ENCODE measurements at regions not wholly inside any gene's neighbourhood (a gene's known extent, or its start where the extent isn't known, plus 50 kb on each side); places are given as distances from the start of the nearest gene placed in this dataset.
"Not testable (repeated sequence)": the region's sequence is repeated elsewhere in the genome, so short reads cannot be mapped to it uniquely, and the experiment has no call there.

DNA sequence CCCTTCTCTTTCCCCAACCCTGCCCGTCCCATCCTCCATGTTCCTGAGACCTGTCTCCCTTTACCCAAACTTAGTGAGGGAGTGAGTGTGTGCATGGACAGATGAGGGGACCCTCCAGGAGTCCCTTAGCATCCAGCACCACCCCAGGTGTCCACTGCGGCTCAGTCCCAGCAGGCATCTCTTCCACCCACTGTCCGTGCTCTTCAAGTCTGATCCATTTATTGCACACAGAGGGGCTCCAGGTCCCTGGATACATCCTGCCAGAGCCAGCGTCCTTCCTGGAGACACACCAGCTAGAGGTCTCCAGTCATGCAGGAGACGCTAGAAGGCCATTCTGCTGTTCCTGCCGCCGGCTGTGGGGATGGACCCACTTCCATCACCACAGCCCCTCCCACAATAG lies 239.2 kb downstream of the ADGRD1 start:
- TF ChIP-seq POLR2A (IDR thresholded peaks at IDR 0.05; ENCODE audit: low read length) (no peak), GATA1 (IDR thresholded peaks at IDR 0.05; ENCODE audit: low read depth, low read length) (no peak)

DNA sequence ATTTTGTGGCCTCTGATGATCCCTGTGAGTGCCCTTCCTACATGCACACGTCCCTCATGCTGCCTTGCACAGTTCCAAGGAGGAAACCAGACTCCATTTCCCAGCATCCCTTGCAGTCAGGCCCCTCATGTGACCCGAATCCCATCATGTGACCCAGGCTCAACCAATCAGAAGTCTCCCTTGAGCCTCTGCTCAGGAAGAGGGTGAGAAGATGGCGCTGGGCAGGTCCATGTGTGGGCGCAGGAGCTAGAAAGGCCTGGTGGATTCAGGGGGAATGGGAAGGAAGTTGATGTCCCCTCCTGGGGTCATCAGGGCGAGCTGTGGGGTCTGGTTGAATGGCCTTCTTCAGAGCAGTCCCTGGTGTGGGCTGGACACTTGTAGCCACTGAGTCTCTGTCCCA lies 240.5 kb downstream of the ADGRD1 start:
- no peak for TF ChIP-seq GATA1 (IDR thresholded peaks at IDR 0.05; ENCODE audit: low read depth, low read length)
- peak; percentile 17 to 32 for DNase-seq

More for the DNA sequence above, 239.2 kb downstream of the ADGRD1 start:
- no peak for DNase-seq

DNA sequence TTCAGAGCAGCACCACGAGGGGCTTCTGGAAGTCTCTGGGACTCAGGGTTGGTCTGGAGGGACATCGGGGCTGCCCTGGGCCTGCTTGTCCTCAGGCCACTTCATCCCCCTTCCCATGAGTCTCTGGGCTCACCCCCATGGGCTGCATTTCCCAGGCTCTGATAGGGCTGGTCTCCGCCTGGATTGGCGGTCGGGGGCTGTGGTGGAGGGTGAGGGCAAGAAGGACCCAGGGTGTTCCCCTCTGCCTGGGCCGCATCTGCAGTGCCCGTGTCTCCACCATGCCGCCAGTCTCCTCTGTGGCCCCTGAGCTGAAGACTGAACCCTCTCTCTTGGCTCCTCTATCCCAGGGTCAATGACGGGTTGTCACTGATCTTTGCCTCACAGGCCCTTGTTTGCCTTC lies 242.1 kb downstream of the ADGRD1 start:
- TF ChIP-seq POLR2A (IDR thresholded peaks at IDR 0.05; ENCODE audit: low read length) (no peak), GATA1 (IDR thresholded peaks at IDR 0.05; ENCODE audit: low read depth, low read length) (no peak)
- DNase-seq, result no peak

DNA sequence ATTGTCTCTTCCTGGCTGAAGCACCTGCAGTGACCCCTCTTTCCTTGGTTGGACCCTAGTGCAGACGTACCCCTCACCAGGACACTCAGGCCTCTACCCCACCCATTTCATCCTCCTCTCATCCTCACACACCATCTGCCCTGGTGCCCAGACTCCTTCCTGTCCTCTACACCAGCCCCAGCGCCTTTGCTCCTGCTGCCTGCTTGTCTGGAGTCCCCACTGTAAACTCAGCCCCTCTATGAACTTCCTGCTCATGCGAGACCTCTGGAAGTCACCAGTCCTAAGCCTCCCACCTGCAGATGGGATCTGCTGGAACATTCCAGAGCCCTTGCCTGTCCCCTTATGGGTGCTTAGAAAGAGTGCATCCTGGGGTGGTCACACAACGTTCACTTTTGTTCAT lies 242.5 kb downstream of the ADGRD1 start:
- no peak for TF ChIP-seq GATA1 (IDR thresholded peaks at IDR 0.05; ENCODE audit: low read depth, low read length)
- no peak for TF ChIP-seq POLR2A (IDR thresholded peaks at IDR 0.05; ENCODE audit: low read length)
- DNase-seq, result no peak

DNA sequence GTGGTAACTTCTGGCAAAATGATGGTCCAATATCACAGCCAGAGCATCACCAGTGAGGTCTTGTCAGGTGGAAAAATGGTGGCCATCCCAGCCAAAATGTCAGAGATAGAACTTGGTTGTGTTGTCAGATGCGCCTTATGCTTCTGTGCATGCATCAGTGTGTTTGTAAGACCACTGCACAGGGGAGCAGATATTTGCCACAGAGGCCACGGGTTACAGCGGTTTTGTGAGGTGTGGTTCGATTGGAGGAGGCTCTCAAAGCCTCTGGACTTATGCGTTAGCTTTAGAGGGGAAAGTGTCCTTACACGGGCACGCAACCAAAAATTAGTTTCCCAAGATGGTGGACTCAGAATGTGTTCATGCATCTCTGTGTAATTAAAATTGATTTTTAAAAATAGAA lies 243.8 kb downstream of the ADGRD1 start:
- DNase-seq, result no peak
- TF ChIP-seq GATA1 (IDR thresholded peaks at IDR 0.05; ENCODE audit: low read depth, low read length) (no peak), POLR2A (IDR thresholded peaks at IDR 0.05; ENCODE audit: low read length) (no peak)

DNA sequence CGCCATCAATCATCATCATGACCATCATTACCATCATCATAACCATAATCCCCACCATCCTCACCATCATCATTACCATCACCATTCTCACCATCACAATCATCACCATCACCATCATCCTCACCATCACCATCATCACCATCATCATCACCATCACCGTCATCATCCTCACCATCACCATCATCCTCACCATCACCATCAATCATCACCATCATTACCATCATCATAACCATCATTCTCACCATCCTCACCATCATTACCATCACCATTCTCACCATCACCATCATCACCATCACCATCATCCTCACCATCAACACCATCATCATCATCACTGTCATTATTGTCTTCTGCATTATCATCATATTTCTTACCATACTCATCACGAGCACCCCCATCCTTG lies 245.5 kb downstream of the ADGRD1 start:
- TF ChIP-seq GATA1 (IDR thresholded peaks at IDR 0.05; ENCODE audit: low read depth, low read length), result no peak
- DNase-seq, result no peak

DNA sequence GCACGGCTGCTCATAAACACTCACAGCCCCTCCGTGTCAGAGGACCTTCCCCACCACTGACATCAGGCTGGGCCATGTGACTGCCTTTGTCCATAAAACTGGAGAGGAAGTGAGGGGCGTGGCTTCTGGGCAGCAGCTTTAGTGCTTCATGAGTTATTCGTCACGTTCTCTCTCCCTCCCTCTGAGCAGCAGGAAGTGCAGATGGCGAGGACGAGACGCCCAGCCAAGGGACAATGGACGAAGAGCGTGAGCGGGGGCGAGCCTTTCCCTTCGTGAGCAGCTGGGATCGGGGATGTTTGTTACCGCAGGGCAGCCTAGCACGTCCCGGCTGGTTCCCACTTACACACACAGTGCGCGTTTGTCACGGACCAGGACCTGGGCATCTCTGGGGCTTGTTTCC lies 248.2 kb downstream of the ADGRD1 start:
- not testable (repeated sequence) for DNase-seq

DNA sequence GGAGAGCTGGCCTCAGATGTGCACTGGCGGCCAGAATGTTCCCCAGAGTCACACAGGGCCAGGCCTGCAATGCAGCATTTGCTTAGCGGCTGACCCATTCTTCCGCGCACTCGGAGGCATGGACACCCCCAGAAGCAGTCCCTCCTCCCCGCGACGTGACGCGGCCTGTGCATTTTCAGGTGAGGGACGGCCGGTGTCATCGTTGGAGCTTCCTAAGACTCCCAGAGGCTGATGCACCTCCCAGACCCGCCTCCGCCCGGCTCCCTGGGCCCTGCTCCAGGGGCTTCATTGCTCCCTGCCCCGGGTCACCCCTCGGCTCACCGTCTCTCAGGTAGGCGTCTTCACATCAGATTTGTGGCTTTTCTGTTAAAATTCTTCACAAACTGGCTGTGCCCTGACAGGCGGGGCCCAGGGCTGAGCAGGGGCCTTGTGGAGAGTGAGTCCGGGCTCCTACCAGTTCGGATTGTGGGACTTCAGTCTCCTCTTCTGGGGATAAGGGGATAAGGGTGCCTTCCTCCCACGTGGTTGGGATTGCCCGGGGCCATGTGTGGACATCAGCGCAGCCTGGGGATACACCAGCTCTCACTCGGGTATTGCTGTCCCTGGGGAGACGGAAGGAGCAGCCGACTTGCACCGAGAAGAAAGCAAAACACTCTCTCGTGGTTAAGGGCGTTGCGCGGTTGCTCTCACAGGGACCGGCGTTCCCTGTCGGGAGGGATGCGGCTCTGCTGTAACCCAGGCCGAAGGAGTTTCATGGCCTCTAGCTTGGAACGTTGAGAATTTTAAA lies 249.1 kb downstream of the ADGRD1 start:
- DNase-seq, result no peak
- no peak for TF ChIP-seq GATA1 (IDR thresholded peaks at IDR 0.05; ENCODE audit: low read depth, low read length)
- TF ChIP-seq POLR2A (IDR thresholded peaks at IDR 0.05; ENCODE audit: low read length), result no peak

DNA sequence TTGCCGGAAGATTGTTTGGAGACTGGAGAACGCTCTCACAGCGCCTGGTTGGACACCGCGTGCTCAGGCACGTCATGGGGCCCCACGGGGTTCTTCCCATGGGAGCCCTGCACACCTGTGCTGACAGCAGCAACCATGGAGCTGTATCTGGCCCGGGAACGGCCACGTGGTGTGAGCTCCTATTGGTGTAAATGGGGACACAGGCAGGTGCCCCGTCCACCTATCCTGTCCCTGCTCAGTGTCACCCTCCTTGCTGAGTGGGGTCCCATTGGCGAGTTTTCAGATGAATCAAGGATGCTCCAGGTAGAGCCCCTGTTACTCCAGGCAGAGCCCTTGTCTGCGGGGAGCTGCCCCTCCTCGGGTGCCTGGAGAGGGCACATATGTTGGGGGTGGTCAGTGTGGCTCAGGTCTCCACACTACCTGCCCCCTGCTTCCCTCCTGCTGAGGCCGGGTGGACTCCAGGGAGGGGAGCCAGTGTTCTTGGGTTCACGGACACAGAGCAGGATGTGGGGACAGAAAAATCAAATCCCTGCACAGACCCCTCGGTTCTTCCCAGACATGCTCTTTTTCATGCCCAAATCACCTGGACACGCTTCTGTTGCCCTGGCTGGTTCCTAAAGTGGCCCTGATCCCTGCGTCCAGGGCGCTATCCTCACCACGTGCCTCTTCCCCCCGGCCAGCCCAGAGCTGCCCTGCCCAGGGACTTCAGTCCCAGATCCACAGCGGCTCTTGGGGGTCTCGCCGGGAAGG lies 250.1 kb downstream of the ADGRD1 start:
- no peak for DNase-seq
- no peak for TF ChIP-seq POLR2A (IDR thresholded peaks at IDR 0.05; ENCODE audit: low read length)

DNA sequence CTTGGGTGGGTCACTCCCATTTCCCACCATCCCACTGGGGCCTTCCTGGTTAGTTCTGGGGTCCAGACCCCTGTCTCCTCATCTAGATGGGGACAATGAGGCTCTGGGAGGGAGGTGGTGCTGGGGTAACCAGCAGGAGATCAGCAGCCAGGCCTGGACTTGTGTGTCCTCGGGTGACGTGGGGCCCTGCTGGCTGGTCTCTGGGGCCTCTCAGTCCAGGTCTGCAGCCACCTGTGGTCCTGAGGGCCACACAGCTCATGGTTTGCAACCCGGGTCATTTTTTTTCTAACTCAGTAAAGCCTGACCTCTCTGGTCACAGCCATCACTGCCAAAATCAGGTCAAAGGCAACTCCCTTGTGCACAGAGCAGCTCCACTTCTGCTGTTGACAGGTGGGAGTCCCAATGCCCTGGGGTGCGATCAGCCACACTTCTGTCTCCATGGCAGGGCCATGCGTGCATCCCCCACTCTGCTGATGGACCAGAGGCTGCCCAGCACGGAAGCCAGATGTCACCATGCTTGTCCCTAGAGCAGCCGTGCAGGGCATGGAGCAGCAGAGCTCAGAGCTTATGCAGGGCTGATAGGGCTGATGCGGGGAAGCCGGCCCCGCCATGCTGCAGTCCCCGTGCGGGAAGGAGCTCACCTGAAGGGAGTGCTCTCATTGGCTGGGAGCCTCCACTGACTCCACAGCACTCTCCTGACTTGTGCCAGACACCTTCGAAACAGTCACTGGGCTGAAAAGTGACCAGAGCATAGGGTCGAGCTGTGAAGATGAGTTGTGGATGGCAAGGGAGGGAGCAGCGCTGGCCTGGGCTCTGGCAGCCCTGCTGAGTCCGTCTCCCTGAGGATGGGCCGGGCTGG lies 250.9 kb downstream of the ADGRD1 start:
- no peak for DNase-seq
- TF ChIP-seq GATA1 (IDR thresholded peaks at IDR 0.05; ENCODE audit: low read depth, low read length) (no peak), POLR2A (IDR thresholded peaks at IDR 0.05; ENCODE audit: low read length) (no peak)

DNA sequence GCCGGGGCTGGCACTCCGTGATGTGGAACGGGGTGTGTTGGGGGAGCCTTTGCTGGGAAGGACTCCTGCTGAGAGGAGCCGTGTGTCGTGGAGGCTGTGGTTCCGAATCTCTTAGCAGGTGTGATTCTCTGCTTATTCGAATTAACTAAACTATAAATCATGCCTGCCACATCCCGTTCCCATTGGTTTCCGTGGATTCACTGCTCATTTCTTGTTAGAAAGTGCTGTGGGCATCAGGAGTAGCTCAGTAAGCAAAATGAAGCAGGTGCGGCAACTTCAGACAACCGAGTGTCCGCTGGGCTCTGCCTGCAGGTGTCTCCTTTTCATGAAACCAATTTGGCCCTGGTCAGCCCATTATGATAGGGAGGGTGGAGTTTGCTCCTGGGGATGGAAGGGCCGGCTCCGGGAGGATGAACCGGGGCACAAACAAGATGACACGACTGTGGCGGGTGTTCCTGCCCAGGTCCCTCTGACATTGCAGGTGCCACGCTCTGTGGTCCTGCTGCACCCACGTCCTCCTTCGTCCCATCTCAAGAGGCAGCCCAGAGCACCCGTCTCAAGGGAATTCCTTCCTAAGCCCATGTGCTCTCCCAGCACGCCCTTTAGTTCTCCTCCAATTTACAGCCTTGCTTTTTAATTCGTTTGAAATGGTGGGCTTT lies 251.7 kb downstream of the ADGRD1 start:
- not testable (repeated sequence) for DNase-seq

DNA sequence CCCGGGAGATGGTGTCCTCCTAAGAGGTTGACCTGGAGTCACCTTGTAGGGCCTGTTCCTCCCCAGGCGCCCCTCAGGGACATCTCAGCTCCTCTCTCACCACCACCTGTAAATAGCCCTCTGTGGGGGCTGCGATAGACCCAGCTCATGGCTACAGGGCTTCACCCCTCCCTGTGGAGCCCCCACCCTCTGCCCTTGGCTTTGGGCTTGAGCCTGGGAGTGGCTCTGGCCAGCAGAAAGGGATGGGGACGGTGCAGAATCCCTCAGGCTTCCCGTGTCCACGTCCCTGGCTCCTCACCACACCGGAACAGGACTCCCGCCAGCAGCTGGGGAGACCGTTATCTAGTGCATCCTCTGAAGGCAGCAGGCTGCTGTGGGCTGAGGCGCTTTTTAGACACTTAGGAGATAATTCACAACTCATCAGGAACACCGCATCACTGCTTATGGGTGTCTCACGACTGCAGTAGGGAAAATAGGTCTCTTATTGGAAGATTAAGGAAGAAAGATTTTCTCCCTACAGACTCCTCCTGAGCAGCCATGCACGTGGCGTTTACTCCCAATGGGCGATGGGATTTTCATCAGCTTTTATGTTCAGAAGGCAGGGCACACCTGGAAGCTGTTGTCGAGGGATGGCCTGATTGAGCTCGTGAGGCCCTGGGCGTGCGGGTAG lies 253.1 kb downstream of the ADGRD1 start:
- not testable (repeated sequence) for DNase-seq

DNA sequence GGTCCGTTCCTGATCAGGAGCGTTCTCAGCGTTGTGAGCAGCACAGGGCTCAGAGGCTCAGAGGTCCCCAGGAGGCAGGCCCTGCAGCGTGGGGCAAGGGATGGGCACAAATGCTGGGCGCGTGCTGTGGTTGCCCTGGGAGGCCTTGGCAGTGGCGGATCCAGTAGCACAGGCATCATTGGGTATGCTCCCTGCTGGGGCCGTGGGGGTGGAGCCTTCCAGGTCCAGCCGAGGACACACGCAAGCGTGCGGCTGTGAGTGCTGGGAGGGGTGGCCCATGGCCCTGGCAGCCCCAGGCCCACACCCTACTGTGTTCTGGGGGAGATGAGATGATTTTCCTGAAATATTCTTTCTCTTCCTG lies 253.6 kb downstream of the ADGRD1 start:
- DNase-seq, result not testable (repeated sequence)

DNA sequence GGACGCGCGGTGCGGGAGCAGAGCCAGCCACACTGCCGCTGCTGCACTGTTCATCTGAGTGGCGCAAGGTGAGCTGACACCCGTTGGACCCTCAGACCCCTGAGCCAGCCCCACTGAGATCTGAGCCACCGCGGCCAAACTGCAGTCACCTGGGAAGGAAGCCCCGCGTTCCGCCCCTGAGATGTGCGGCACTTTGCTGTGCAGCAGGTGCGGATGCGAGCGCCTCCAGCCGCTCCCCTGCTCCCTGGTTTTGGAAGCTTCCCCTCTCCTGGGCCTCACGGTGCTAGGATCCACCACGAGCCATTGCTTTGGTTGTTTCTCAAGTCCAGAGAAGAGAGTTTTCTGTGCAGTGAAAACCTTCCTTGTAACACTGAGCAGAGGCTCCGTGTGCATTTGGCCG lies 254.1 kb downstream of the ADGRD1 start:
- not testable (repeated sequence) for DNase-seq
